Panc1 (cell line): ENCODE measurements at regions not wholly inside any gene's neighbourhood (a gene's known extent, or its start where the extent isn't known, plus 50 kb on each side); places are given as distances from the start of the nearest gene placed in this dataset.

Experiments
- ATAC-seq: fragments of 200-7000 bp; cut with Tn5 transposase; 2 replicates; pipeline ENCODE4 v1.9.1; 2020; ENCODE audit warnings: mild to moderate bottlenecking, moderate library complexity
- BruUV-seq: library from RNA; stranded (reverse); fragments of 400-500 nt; replicated peaks from 2 replicates; lab custom pipeline; 2021; lab: Mats Ljungman, UMichigan
- CTCF ChIA-PET: fragments of 300-600 bp; sonication (Branson Sonifier 250); formaldehyde crosslinking; loops from one replicate; lab custom pipeline; 2022; ENCODE audit warnings: antibody characterized with exemption; lab: Charles Lee
- POLR2A ChIA-PET: fragments of 300-600 bp; sonication (Branson Sonifier 250); formaldehyde crosslinking; loops from one replicate; lab custom pipeline; 2022; ENCODE audit warnings: antibody characterized with exemption; lab: Charles Lee
- DNase-seq: peaks from one replicate; pipeline ENCODE4 v3.0.0-alpha.2; 2010; ENCODE audit warnings: low read depth, low spot score
- H3K27ac ChIP-seq: 2 replicates; pipeline ENCODE4 v1.5.1; 2011; ENCODE audit warnings: mild to moderate bottlenecking, low read length, inconsistent platforms
- H3K27me3 ChIP-seq: fragments of 200-500 bp; sonication (Bioruptor generic); 2 replicates; pipeline ENCODE4 v1.6.0; 2014; ENCODE audit warnings: low read length, inconsistent platforms; ENCODE audit not compliant: control insufficient read depth, insufficient read depth
- H3K36me3 ChIP-seq: fragments of 200-500 bp; sonication (Bioruptor generic); 2 replicates; pipeline ENCODE4 v1.5.1; 2014; ENCODE audit warnings: inconsistent platforms, mild to moderate bottlenecking, low read length, moderate library complexity; ENCODE audit not compliant: control insufficient read depth, insufficient read depth
- H3K4me1 ChIP-seq: 2 replicates; pipeline ENCODE4 v1.5.1; 2011; ENCODE audit warnings: inconsistent platforms, mild to moderate bottlenecking, low read length, moderate library complexity; ENCODE audit not compliant: control insufficient read depth, insufficient read depth
- H3K4me3 ChIP-seq, 2 experiments: 2 replicates each; pipeline ENCODE4 v1.5.1; 2011 to 2012; ENCODE audit warnings: low read depth in 2 of 2, low read length in 2 of 2, mild to moderate bottlenecking in 2 of 2, inconsistent platforms in 1 of 2, moderate library complexity in 1 of 2
- H3K9me3 ChIP-seq: fragments of 200-500 bp; sonication (Bioruptor generic); 2 replicates; pipeline ENCODE4 v1.5.1; 2014; ENCODE audit warnings: low read depth, mild to moderate bottlenecking, inconsistent platforms, low read length, moderate library complexity; ENCODE audit not compliant: control insufficient read depth, insufficient read depth
- CTCF ChIP-seq: fragments of 450-650 bp; IDR thresholded peaks from 2 replicates; pipeline ENCODE4 v1.5.1; 2017; ENCODE audit warnings: mild to moderate bottlenecking
- POLR2AphosphoS5 ChIP-seq: IDR thresholded peaks from 2 replicates; pipeline ENCODE4 v1.6.1; 2012; ENCODE audit warnings: mild to moderate bottlenecking, low read depth, low read length, moderate library complexity
- SIN3A ChIP-seq: IDR thresholded peaks from 2 replicates; pipeline ENCODE4 v1.6.1; 2012; ENCODE audit warnings: low read depth, mild to moderate bottlenecking, low read length, moderate library complexity, borderline replicate concordance; ENCODE audit not compliant: insufficient read depth
- TCF7L2 ChIP-seq: IDR thresholded peaks from 2 replicates; pipeline ENCODE4 v1.6.1; 2011; ENCODE audit warnings: mild to moderate bottlenecking, low read depth, low read length, inconsistent platforms
- in situ Hi-C: cut with HindIII; loops from 2 replicates; pipeline ENCODE4 v1.10.0; 2016; ENCODE audit warnings: low sequenced_read_pairs, low pct_unique_long_range_greater_than_20kb
- intact Hi-C: fragments of 100-400 bp; cut with micrococcal nuclease; formaldehyde crosslinking; loops from one replicate; pipeline ENCODE4 v1.10.0; 2022; ENCODE audit not compliant: unreplicated experiment
- TF ChIP-seq, protein P1 (sequence below), 2 experiments: IDR thresholded peaks; 2 replicates each; pipeline ENCODE4 v1.6.1; 2011 to 2012; ENCODE audit warnings: low read depth in 2 of 2, control low read depth in 1 of 2, low read length in 1 of 2, mild to moderate bottlenecking in 1 of 2, moderate library complexity in 1 of 2; ENCODE audit not compliant: insufficient read depth in 1 of 2

- in situ Hi-C loops (no loop called here), intact Hi-C loops (no loop called here)
- no peaks in the 10 kb centered on the region for H3K9me3 ChIP-seq
- no peak overlapping the region for H3K27ac ChIP-seq
- no peak for ATAC-seq
- TF ChIP-seq POLR2AphosphoS5 (no peak), TCF7L2 (no peak), SIN3A (no peak), CTCF (no peak)
- TF ChIP-seq, protein P1, sequence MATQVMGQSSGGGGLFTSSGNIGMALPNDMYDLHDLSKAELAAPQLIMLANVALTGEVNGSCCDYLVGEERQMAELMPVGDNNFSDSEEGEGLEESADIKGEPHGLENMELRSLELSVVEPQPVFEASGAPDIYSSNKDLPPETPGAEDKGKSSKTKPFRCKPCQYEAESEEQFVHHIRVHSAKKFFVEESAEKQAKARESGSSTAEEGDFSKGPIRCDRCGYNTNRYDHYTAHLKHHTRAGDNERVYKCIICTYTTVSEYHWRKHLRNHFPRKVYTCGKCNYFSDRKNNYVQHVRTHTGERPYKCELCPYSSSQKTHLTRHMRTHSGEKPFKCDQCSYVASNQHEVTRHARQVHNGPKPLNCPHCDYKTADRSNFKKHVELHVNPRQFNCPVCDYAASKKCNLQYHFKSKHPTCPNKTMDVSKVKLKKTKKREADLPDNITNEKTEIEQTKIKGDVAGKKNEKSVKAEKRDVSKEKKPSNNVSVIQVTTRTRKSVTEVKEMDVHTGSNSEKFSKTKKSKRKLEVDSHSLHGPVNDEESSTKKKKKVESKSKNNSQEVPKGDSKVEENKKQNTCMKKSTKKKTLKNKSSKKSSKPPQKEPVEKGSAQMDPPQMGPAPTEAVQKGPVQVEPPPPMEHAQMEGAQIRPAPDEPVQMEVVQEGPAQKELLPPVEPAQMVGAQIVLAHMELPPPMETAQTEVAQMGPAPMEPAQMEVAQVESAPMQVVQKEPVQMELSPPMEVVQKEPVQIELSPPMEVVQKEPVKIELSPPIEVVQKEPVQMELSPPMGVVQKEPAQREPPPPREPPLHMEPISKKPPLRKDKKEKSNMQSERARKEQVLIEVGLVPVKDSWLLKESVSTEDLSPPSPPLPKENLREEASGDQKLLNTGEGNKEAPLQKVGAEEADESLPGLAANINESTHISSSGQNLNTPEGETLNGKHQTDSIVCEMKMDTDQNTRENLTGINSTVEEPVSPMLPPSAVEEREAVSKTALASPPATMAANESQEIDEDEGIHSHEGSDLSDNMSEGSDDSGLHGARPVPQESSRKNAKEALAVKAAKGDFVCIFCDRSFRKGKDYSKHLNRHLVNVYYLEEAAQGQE (IDR thresholded peaks at IDR 0.05; ENCODE audit: insufficient read depth in 1 of 2, low read depth in 2 of 2, low read length in 1 of 2), result no peak
- ChIA-PET POLR2A (no interaction called here), CTCF (no interaction called here)
- H3K36me3 ChIP-seq, result no peaks in the 10 kb centered on the region
- DNase-seq, result no peak
- H3K4me3 ChIP-seq, result no peak overlapping the region
- H3K27me3 ChIP-seq, result peaks cover 4% of the 10 kb centered on the region; the same call in 1 of the 2 replicates
- H3K4me1 ChIP-seq, result no peaks in the 10 kb centered on the region
- BruUV-seq, result no TSS peak
These were observed 69.8 kb upstream of the IRX4 start for GRCh38 chr5:1952444-1953099.

GRCh38 chr5:1952021-1952420, 69.3 kb upstream of the IRX4 start:
- no peaks in the 10 kb centered on the region for H3K36me3 ChIP-seq
- no peak overlapping the region for H3K27ac ChIP-seq
- H3K4me1 ChIP-seq, result no peaks in the 10 kb centered on the region
- no peaks in the 10 kb centered on the region for H3K9me3 ChIP-seq
- DNase-seq (no peak), ATAC-seq (no peak)
- in situ Hi-C loops, result no loop called here
- no TSS peak for BruUV-seq
- peaks cover 2% of the 10 kb centered on the region; the same call in 1 of the 2 replicates for H3K27me3 ChIP-seq
- POLR2A ChIA-PET, result no interaction called here
- TF ChIP-seq TCF7L2, result no peak
- no peak for TF ChIP-seq CTCF
- TF ChIP-seq POLR2AphosphoS5, result no peak
- TF ChIP-seq, protein P1 (IDR thresholded peaks at IDR 0.05; ENCODE audit: insufficient read depth in 1 of 2, low read depth in 2 of 2, low read length in 1 of 2), result no peak
- no peak for TF ChIP-seq SIN3A
- CTCF ChIA-PET, result no interaction called here
- no peak overlapping the region for H3K4me3 ChIP-seq
- intact Hi-C loops, result no loop called here
